Heart right ventricle (tissue), 16 donors: ENCODE measurements at regions not wholly inside any gene's neighbourhood (a gene's known extent, or its start where the extent isn't known, plus 50 kb on each side); places are given as distances from the start of the nearest gene placed in this dataset.

Experiments
- ATAC-seq, 8 donors: fragments of 200-7000 bp; cut with Tn5 transposase; one replicate each; pipeline ENCODE4 v1.9.1; 2020; ENCODE audit warnings: mild to moderate bottlenecking in 8 of 8, moderate library complexity in 8 of 8, moderate number of reproducible peaks in 1 of 8
- DNase-seq, 2 donors: peaks; one replicate each; pipeline ENCODE4 v3.0.0-alpha.2; 2020
- H3K27ac ChIP-seq, 10 donors: fragments of 200-600 bp; sonication (generic) in 2 of 10; one replicate each; pipeline versions ENCODE4 v1.5.0 to v1.8.0; 2020 to 2022; ENCODE audit warnings: mild to moderate bottlenecking in 3 of 10
- H3K27me3 ChIP-seq, 7 donors: fragments of 200-600 bp; one replicate each; pipeline ENCODE4 v1.8.0; 2021 to 2022; ENCODE audit warnings: mild to moderate bottlenecking in 2 of 7
- H3K36me3 ChIP-seq, 9 donors: fragments of 200-600 bp; sonication (generic) in 1 of 9; one replicate each; pipeline versions ENCODE4 v1.5.0 to v1.8.0; 2020 to 2022; ENCODE audit warnings: mild to moderate bottlenecking in 2 of 9
- H3K4me1 ChIP-seq, 9 donors: fragments of 200-600 bp; sonication (generic) in 1 of 9; one replicate each; pipeline versions ENCODE4 v1.5.0 to v1.8.0; 2020 to 2022; ENCODE audit warnings: mild to moderate bottlenecking in 4 of 9
- H3K4me3 ChIP-seq, 10 donors: fragments of 200-600 bp; sonication (generic) in 2 of 10; one replicate each; pipeline versions ENCODE4 v1.5.0 to v1.8.0; 2020 to 2022; ENCODE audit warnings: mild to moderate bottlenecking in 7 of 10, moderate library complexity in 2 of 10
- H3K9me3 ChIP-seq, 11 donors: fragments of 200-600 bp in 10 of 11; sonication (generic) in 2 of 11; one replicate each; pipeline versions ENCODE4 v1.5.0 to v1.8.0; 2013 to 2022; ENCODE audit warnings: mild to moderate bottlenecking in 2 of 11, control low read depth in 1 of 11, moderate library complexity in 1 of 11
- CTCF ChIP-seq, 9 donors: fragments of 200-600 bp; sonication (generic) in 2 of 9; IDR thresholded peaks; one replicate each; pipeline versions ENCODE4 v1.5.0 to v1.8.0; 2021 to 2022; ENCODE audit warnings: antibody characterized with exemption in 9 of 9, mild to moderate bottlenecking in 5 of 9, moderate library complexity in 1 of 9
- WGBS, 2 donors: extraction: QIAGEN DNeasy Blood & Tissue Kit; methylation state at CpG; one replicate each; pipeline ENCODE4 v1.1.7; 2013; ENCODE audit warnings: inconsistent platforms in 1 of 2; 5-methylcytosine and 5-hydroxymethylcytosine counted together
- intact Hi-C, 10 donors: fragments of 100-400 bp; cut with DNase I; formaldehyde crosslinking; loops; one replicate each; pipeline versions ENCODE4 v1.11.1 to v1.14.2; 2022
- donor health status: Arrhythmogenic right ventricular cardiomyopathy.
- donor health status: ischemic (EF 13 %, LVEDD 7.1; RV severe dilation, severe dysfunction).
- donor health status: healthy with polysubstance abuse.
- donor health status: DM: no; HTN: yes; CAD: no.
- donor health status: DM: no; HTN: no; CAD: no.
- donor health status: ischemic (EF 25% LVEDD 6.9; RV normal size, moderate dysfunction).
- donor health status: ischemic (EF 25% LVEDD 5.7; RV mildly dilated, moderate dysfunction).
- donor health status: healthy.
- donor health status: DM: yes; HTN: yes; CAD: no.
- donor health status: Ischemic cardiomyopathy.
- donor health status: ischemic (EF 35%, LVEDD 5.7; RV mildly dilated, moderate dysfunction).
- donor health status: nonischemic (EF 11% LVEDD 7.7; RV severe dilation, severe dysfunction).
- donor health status: DM: yes; HTN: yes; CAD: no.
- donor health status: PGD.
- donor health status: ischemic (EF 29% LVEDD 5.4; RV normal size, mild dysfunction).
- donor health status: nonischemic (EF 23%, LVEDD 6.1; RV moderate dilation, normal function).

GRCh38 chr20:18986146-18986830 is 172.7 kb downstream of the SCP2D1 start:
- intact Hi-C loops = no loop called here
- no peaks in the 10 kb centered on the region for H3K9me3 ChIP-seq
- DNase-seq = no peak
- 75% methylated on average over 7 of the region's 7 CpGs for WGBS, 2 donors
- no peaks in the 10 kb centered on the region for H3K27me3 ChIP-seq
- TF ChIP-seq CTCF (IDR thresholded peaks at IDR 0.05) = no peak
- no peaks in the 10 kb centered on the region for H3K4me1 ChIP-seq
- ATAC-seq = no peak
- peak overlapping the region in 1 of 10 donors; percentile 31 for H3K27ac ChIP-seq
- no peak overlapping the region for H3K4me3 ChIP-seq
- no peaks in the 10 kb centered on the region for H3K36me3 ChIP-seq

DNA sequence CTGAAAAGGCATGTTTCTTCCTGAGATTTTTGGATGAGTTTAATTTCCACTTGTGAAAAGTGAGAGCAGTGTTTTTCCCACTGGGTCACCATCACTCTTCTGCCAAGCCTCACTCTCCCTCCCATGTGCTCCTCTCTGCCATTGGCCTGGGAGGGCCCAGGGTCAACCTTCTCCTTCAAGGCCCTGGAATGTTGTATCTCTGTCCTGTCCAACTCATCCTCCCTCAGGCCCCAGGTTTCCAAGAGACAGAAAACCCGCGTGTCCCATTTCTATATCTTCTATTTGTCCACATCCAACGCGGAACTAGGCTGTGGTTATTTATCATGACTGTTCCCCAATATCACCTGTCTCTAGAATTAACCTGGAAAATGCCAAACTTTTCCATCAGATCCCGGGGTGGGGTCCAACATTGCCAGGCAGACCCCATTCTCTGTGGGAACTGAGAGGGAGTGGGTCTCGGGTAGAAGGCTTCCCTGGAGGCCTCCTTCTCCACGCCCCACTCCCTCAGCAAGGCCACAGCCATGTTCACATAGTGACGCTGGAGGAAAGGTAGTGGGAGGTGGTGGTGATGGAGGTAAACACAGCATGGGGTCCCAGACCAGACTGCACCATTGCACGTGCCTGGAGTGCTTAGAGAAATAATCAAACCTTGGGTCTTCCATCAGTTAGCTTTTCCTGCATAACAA is 173.5 kb downstream of the SCP2D1 start:
- Histone ChIP-seq H3K9me3 (no peaks in the 10 kb centered on the region), H3K36me3 (no peaks in the 10 kb centered on the region), H3K4me1 (no peaks in the 10 kb centered on the region), H3K27me3 (no peaks in the 10 kb centered on the region), H3K27ac (peak overlapping the region in 1 of 10 donors; percentile 31), H3K4me3 (no peak overlapping the region)
- 83 to 87% methylated on average over 9 of the region's 9 CpGs for WGBS, 2 donors
- ATAC-seq = peak in 1 of 8 donors; percentile 12
- no peak for TF ChIP-seq CTCF (IDR thresholded peaks at IDR 0.05)
- no peak for DNase-seq
- intact Hi-C loops = no loop called here

- no peak overlapping the region for H3K27ac ChIP-seq
- 87 to 90% methylated on average over 5 of the region's 5 CpGs for WGBS, 2 donors
- TF ChIP-seq CTCF (IDR thresholded peaks at IDR 0.05) = no peak
Observed at GRCh38 chr20:18987781-18988360, 174.3 kb downstream of the SCP2D1 start.

GRCh38 chr20:18988701-18989100 is 175.1 kb downstream of the SCP2D1 start:
- WGBS, 2 donors = 82 to 88% methylated on average over 3 of the region's 3 CpGs
- no peak for ATAC-seq
- no peak overlapping the region for H3K4me3 ChIP-seq
- no peaks in the 10 kb centered on the region for H3K9me3 ChIP-seq
- H3K36me3 ChIP-seq = no peaks in the 10 kb centered on the region
- TF ChIP-seq CTCF (IDR thresholded peaks at IDR 0.05) = no peak
- no peak for DNase-seq
- H3K4me1 ChIP-seq = no peaks in the 10 kb centered on the region
- intact Hi-C loops = no loop called here
- H3K27ac ChIP-seq = no peak overlapping the region
- H3K27me3 ChIP-seq = no peaks in the 10 kb centered on the region

More at GRCh38 chr20:18987781-18988360, 174.3 kb downstream of the SCP2D1 start:
- ATAC-seq (no peak), DNase-seq (no peak)
- intact Hi-C loops = no loop called here
- Histone ChIP-seq H3K9me3 (no peaks in the 10 kb centered on the region), H3K36me3 (no peaks in the 10 kb centered on the region), H3K4me3 (no peak overlapping the region), H3K4me1 (no peaks in the 10 kb centered on the region), H3K27me3 (no peaks in the 10 kb centered on the region)
